NCI-H1436 treated with DMSO at 0.1 percent for 48 hours (cell line): ENCODE measurements at regions not wholly inside any gene's neighbourhood (a gene's known extent, or its start where the extent isn't known, plus 50 kb on each side); places are given as distances from the start of the nearest gene placed in this dataset.
"Not testable (repeated sequence)": the region's sequence is repeated elsewhere in the genome, so short reads cannot be mapped to it uniquely, and the experiment has no call there.

ENCODE experiments used
- DNase-seq: peaks from one replicate; lab custom pipeline; 2025; lab: John Stamatoyannopoulos, UW

GRCh38 chr2:111620281-111620680 lies 263.7 kb downstream of the ANAPC1 start:
- DNase-seq: no peak

GRCh38 chr2:111622859-111623258 lies 261.1 kb downstream of the ANAPC1 start:
- DNase-seq: no peak

DNA sequence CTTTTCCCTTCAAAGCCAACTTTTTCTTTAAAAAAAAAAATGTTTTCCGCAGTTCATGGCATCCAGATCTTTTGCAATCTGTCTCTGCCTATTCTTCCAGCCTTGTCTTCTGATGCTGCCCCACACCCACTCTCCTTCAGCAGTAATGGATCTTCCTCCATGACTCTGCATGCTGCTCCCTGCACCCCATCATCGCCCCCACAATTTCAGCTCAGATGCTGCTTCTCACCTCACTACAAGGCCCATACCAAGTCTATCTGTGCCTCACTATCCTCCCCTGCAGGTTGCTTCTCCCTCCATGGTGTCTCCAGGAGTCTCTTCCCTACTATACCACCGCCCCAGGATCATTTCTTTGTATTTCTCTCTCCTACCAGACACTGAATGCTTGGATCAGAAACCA lies 260.6 kb downstream of the ANAPC1 start:
- no peak for DNase-seq

- no peak for DNase-seq
Measured at GRCh38 chr2:111624411-111625156, 259.4 kb downstream of the ANAPC1 start.

DNA sequence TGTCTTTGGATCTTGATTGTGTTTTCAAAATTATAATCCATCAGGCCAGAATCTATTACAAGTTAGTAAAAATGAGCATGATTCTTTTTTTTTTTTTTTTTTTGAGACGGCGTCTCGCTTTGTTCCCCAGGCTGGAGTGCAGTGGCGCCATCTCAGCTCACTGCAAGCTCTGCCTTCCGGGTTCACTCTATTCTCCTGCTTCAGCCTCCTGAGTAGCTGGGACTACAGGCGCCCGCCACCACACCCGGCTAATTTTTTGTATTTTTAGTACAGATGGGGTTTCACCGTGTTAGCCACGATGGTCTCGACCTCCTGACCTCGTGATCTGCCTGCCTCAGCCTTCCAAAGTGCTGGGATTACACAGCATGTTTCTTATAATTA lies 258.8 kb downstream of the ANAPC1 start:
- DNase-seq: not testable (repeated sequence)

- no peak for DNase-seq
Measured at GRCh38 chr2:111626037-111626864, 257.7 kb downstream of the ANAPC1 start.

DNA sequence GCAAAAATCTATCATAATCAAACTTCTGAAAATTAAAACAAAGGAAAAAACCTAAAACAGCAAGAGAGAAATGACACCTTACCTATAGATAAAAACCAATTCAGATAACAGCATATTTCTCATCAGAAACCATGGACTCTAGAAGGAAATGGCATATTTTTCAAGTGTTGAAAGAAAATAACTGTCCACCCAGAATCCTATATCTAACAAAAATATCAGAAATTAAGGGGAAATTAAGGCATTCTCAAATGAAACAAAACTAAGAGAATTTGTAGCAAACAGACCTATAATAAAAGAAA lies 257.2 kb downstream of the ANAPC1 start:
- no peak for DNase-seq

- DNase-seq: no peak
Measured at GRCh38 chr2:111627256-111627655, 256.7 kb downstream of the ANAPC1 start.

GRCh38 chr2:111628221-111628620 lies 255.8 kb downstream of the ANAPC1 start:
- DNase-seq: no peak

GRCh38 chr2:111629983-111630382 lies 254.0 kb downstream of the ANAPC1 start:
- no peak for DNase-seq

DNA sequence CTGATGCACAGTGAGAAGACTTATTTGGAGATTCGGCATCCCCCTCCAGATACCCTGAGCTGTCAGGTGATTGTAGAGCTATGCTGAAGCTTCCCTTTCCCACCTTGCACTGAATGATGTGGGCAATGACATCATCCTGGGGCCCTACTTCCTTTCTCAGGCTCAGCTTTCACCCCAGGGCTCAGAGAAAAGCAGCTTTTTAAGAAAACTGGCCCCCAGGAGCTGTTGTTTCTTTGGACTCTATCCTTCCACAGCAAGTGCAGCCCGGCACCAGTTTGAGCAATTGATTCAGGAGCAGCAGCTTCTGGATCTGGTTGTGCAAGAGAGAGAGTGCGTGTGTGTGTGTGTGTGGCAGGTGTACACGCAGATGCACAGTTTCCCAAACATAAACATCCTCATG lies 251.3 kb downstream of the ANAPC1 start:
- no peak for DNase-seq

- DNase-seq: no peak
Measured at GRCh38 chr2:111633189-111633588, 250.8 kb downstream of the ANAPC1 start.

DNA sequence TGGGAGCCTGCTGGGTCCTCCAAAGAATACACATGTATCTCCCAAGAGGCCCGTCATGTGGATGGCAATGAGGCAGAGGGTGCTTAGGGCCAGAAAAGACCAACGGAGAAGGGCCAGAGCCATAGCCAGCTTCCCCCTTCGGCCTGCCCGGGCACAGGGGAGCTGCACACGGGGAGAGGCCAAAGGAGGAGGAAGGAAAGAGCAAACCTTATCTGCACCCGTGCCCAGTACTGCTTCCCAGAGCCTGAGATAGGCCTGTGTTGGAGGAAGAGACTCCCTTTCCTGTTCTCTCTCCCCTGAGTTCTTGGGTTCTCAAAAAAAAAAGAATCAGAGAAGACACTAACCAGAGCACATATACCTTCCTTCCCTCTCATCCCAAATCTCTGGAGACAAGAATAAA lies 250.3 kb downstream of the ANAPC1 start:
- DNase-seq: no peak

DNA sequence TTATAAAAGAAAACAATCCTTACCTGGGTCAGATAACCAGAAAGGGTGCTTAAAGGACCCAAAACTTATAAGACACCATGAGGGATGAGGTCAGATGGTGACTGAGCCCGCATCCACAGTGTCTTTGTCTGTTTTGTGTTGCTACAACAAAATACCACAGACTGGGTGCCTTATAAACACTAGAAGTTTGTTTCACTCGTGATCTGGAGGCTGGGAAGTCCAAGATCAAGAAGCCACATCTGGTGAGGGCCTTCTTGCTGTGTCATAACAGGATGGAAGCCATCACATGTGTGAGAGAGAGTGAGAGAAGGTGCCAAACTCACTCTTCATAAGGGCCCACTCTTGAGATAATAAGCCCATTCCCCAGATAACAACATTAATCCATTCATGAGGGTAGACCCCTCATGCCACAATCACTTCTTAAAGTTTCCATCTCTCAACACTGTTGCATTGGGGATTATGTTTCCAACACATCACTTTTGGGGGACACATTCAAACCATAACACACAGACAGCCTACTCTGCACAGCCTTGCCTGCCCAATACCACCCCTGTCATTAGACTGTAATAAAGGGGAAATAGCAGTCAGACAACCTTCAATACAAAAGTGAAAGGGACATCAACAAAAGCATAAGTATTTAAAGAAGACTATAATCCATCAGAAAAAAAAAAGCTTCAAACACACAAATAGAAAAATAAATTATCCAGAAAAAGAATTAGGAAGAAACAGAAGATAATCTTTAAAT lies 249.8 kb downstream of the ANAPC1 start:
- no peak for DNase-seq

DNA sequence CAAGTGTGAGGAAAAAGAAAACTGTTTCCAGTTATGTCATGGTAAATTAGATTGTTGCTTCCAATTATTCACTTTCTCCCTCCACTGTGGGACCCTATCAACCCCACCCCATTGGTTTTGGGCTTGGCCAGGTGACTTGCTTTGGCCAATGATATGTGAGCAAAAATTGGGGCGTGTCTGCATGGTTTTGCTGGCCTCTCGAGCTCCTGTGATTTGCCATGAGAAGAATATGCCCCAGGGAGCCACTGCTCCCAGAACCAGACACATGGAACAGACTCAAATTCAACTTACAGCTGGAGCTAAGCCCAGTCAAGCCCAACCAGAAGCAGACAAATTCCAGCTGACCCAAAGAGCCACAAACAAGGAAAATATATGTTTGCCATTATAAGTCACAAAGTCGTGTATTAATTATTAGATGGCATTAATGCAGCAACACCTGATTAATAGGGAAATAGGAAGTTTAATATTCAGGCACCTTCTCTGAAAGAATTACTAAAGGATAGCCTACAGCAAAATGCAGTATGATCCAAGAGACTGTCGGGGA lies 248.9 kb downstream of the ANAPC1 start:
- DNase-seq: no peak

- no peak for DNase-seq
Measured at GRCh38 chr2:111636905-111637304, 247.1 kb downstream of the ANAPC1 start.

DNA sequence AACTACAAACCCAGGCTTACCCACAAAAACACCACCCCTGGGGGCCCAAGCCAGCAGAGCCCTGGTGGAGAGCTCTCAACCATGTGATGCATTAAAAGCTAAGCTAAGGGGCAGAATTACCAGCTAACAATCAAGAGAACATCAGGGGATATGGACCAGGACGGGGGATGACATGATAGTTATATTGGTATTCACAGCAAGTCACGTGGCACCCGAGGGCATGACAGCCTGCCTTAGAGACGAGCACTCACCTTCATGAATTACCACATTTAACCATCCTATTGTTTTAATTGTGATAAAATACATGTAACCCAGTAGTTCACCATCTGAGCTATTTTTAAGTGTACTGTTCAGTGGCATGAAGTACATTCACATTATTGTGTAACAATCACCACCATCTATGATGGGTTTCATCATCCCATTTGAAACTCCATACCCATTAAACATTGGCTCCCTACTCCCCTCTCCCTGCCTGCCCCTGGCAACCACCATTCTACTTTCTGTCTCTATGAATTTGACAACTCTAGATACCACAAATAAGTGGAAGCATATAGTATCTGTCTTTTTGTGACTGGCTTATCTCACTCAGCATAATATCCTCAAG lies 245.6 kb downstream of the ANAPC1 start:
- DNase-seq: no peak

- DNase-seq: no peak
Measured at GRCh38 chr2:111640480-111640879, 243.5 kb downstream of the ANAPC1 start.

GRCh38 chr2:111642586-111643327 lies 241.2 kb downstream of the ANAPC1 start:
- no peak for DNase-seq

GRCh38 chr2:111643759-111644158 lies 240.2 kb downstream of the ANAPC1 start:
- no peak for DNase-seq

DNA sequence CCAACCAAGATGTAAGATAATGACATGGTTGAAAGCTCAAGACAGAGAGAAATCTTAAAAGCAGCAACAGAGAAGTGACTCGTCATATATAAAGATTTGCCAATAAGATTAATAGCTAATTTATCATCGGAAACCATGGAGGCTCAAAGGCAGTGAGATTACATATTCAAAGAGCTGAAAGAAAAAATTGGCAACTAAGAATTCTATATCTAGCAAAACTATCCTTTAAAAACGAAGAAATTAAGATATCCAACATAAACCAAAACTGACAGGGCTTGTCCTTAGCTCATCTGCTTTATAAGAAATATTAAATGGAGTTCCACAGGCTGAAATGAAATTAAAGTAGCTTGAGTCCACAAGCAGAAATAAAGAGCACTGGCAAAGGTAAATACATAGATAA lies 236.6 kb downstream of the ANAPC1 start:
- DNase-seq: no peak

GRCh38 chr2:111652038-111652437 lies 232.0 kb downstream of the ANAPC1 start:
- no peak for DNase-seq
